ENCODE measurements at regions not wholly inside any gene's neighbourhood (a gene's known extent, or its start where the extent isn't known, plus 50 kb on each side); places are given as distances from the start of the nearest gene placed in this dataset.

GRCh38 chr6:19377722-19378121 lies 459.4 kb upstream of the ID4 start:
- POLR2A ChIA-PET (ENCODE audit: low non-redundant PET) = no interaction called here
- no peak for TF ChIP-seq CTCF (conservative IDR thresholded peaks at IDR 0.05; ENCODE audit: low read depth)

GRCh38 chr6:19380293-19380692 lies 456.9 kb upstream of the ID4 start:
- peak; percentile 30 for DNase-seq (ENCODE audit: low spot score)
- H3K27ac ChIP-seq = no peak overlapping the region
- POLR2A ChIA-PET (ENCODE audit: low non-redundant PET) = no interaction called here
- no peak for TF ChIP-seq CTCF (conservative IDR thresholded peaks at IDR 0.05; ENCODE audit: low read depth)
- CTCF ChIA-PET = interaction anchor here (0.6 to 0.7 kb wide), 3 partner anchors 61 to 186 kb away, joined by 3 to 5 read pairs (median 4); no protein-coding TSS in a partner anchor

More at GRCh38 chr6:19377722-19378121, 459.4 kb upstream of the ID4 start:
- no peak for DNase-seq (ENCODE audit: low spot score)
- H3K27ac ChIP-seq = no peak overlapping the region
- CTCF ChIA-PET = interaction anchor here (0.5 kb wide), 1 partner anchor 13 kb away, joined by 3 read pairs; no protein-coding TSS in a partner anchor

- ChIA-PET POLR2A (ENCODE audit: low non-redundant PET) (no interaction called here), CTCF (no interaction called here)
- TF ChIP-seq CTCF (conservative IDR thresholded peaks at IDR 0.05; ENCODE audit: low read depth) = no peak
- DNase-seq (ENCODE audit: low spot score) = no peak
- no peak overlapping the region for H3K27ac ChIP-seq
These were observed 454.5 kb upstream of the ID4 start for GRCh38 chr6:19382676-19383075.

GRCh38 chr6:19391926-19392325 lies 445.2 kb upstream of the ID4 start:
- TF ChIP-seq CTCF (conservative IDR thresholded peaks at IDR 0.05; ENCODE audit: low read depth) = no peak
- ChIA-PET POLR2A (ENCODE audit: low non-redundant PET) (no interaction called here), CTCF (no interaction called here)
- no peak overlapping the region for H3K27ac ChIP-seq
- no peak for DNase-seq (ENCODE audit: low spot score)

- ChIA-PET POLR2A (ENCODE audit: low non-redundant PET) (no interaction called here), CTCF (no interaction called here)
- no peak for TF ChIP-seq CTCF (conservative IDR thresholded peaks at IDR 0.05; ENCODE audit: low read depth)
These were observed 443.1 kb upstream of the ID4 start for GRCh38 chr6:19394051-19394450.

GRCh38 chr6:19394687-19395086 lies 442.5 kb upstream of the ID4 start:
- no peak for DNase-seq (ENCODE audit: low spot score)
- ChIA-PET POLR2A (ENCODE audit: low non-redundant PET) (no interaction called here), CTCF (interaction anchor here (0.6 kb wide), 1 partner anchor 209 kb away, joined by 4 read pairs; no protein-coding TSS in a partner anchor)
- no peak for TF ChIP-seq CTCF (conservative IDR thresholded peaks at IDR 0.05; ENCODE audit: low read depth)
- H3K27ac ChIP-seq = no peak overlapping the region

More at GRCh38 chr6:19394051-19394450, 443.1 kb upstream of the ID4 start:
- DNase-seq (ENCODE audit: low spot score) = no peak
- H3K27ac ChIP-seq = no peak overlapping the region

Data from RWPE1 (cell line).